GM12892 (cell line): ENCODE measurements at regions not wholly inside any gene's neighbourhood (a gene's known extent, or its start where the extent isn't known, plus 50 kb on each side); places are given as distances from the start of the nearest gene placed in this dataset.

ENCODE experiments used
- POLR2A ChIP-seq: IDR thresholded peaks from 2 replicates; pipeline ENCODE4 v1.6.1; 2011; ENCODE audit warnings: low read depth, low read length, control low read depth
- POLR2AphosphoS5 ChIP-seq: IDR thresholded peaks from 2 replicates; pipeline ENCODE4 v1.6.1; 2011; ENCODE audit warnings: low read depth, low read length, control low read depth

GRCh38 chr2:66862885-66863650 lies 428.1 kb downstream of the MEIS1 start:
- TF ChIP-seq POLR2A = no peak
- no peak for TF ChIP-seq POLR2AphosphoS5
